ENCODE measurements at regions not wholly inside any gene's neighbourhood (a gene's known extent, or its start where the extent isn't known, plus 50 kb on each side); places are given as distances from the start of the nearest gene placed in this dataset.

GRCh38 chr6:164243012-164243610 is 828.6 kb downstream of the QKI start:
- Histone ChIP-seq H3K4me1 (no peaks in the 10 kb centered on the region), H3K27ac (no peak overlapping the region), H3K27me3 (no peaks in the 10 kb centered on the region), H3K4me3 (no peak overlapping the region), H3K36me3 (no peaks in the 10 kb centered on the region), H3K9me3 (no peaks in the 10 kb centered on the region)
- intact Hi-C loops (cut with DNase I), result no loop called here
- ATAC-seq, result no peak
- DNase-seq, result no peak
- TF ChIP-seq, protein P1, sequence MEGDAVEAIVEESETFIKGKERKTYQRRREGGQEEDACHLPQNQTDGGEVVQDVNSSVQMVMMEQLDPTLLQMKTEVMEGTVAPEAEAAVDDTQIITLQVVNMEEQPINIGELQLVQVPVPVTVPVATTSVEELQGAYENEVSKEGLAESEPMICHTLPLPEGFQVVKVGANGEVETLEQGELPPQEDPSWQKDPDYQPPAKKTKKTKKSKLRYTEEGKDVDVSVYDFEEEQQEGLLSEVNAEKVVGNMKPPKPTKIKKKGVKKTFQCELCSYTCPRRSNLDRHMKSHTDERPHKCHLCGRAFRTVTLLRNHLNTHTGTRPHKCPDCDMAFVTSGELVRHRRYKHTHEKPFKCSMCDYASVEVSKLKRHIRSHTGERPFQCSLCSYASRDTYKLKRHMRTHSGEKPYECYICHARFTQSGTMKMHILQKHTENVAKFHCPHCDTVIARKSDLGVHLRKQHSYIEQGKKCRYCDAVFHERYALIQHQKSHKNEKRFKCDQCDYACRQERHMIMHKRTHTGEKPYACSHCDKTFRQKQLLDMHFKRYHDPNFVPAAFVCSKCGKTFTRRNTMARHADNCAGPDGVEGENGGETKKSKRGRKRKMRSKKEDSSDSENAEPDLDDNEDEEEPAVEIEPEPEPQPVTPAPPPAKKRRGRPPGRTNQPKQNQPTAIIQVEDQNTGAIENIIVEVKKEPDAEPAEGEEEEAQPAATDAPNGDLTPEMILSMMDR (IDR thresholded peaks at IDR 0.05), result no peak

- intact Hi-C loops (cut with DNase I), result no loop called here
- H3K4me3 ChIP-seq, result no peak overlapping the region
- H3K27ac ChIP-seq, result no peak overlapping the region
- no peaks in the 10 kb centered on the region for H3K27me3 ChIP-seq
- TF ChIP-seq, protein P1 (IDR thresholded peaks at IDR 0.05), result no peak
- no peaks in the 10 kb centered on the region for H3K36me3 ChIP-seq
- DNase-seq (no peak), ATAC-seq (no peak)
- H3K9me3 ChIP-seq, result no peaks in the 10 kb centered on the region
- no peaks in the 10 kb centered on the region for H3K4me1 ChIP-seq
Measured at GRCh38 chr6:164230804-164231203, 816.3 kb downstream of the QKI start.

- H3K4me3 ChIP-seq, result no peak overlapping the region
- H3K9me3 ChIP-seq, result no peaks in the 10 kb centered on the region
- ATAC-seq, result no peak
- DNase-seq, result no peak
- intact Hi-C loops (cut with DNase I), result no loop called here
- no peaks in the 10 kb centered on the region for H3K27me3 ChIP-seq
- H3K36me3 ChIP-seq, result no peaks in the 10 kb centered on the region
- no peak overlapping the region for H3K27ac ChIP-seq
- H3K4me1 ChIP-seq, result no peaks in the 10 kb centered on the region
- TF ChIP-seq, protein P1 (IDR thresholded peaks at IDR 0.05), result no peak
Measured at GRCh38 chr6:164230259-164230658, 815.7 kb downstream of the QKI start.

DNA sequence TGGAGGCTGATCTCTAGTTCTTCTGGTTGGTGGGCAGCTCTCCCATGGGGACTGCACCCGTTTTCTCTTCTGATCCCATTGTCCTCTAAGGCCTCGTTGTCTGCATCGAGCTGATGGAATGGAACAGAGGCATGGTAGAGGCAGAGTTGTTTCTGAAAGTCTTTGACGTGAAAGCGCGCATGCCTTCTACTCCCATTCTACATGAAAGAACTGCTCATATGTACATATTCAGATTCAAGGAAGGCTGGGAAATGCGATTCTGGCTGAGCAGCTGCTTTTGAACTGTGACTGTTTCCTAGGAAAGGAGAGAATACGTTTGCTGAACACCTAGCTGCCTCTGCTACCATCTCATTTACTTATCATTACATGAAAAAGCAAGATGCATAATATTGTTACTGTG is 815.2 kb downstream of the QKI start:
- DNase-seq (no peak), ATAC-seq (no peak)
- no peaks in the 10 kb centered on the region for H3K9me3 ChIP-seq
- H3K4me1 ChIP-seq, result no peaks in the 10 kb centered on the region
- no peaks in the 10 kb centered on the region for H3K36me3 ChIP-seq
- no peak overlapping the region for H3K27ac ChIP-seq
- no peaks in the 10 kb centered on the region for H3K27me3 ChIP-seq
- TF ChIP-seq, protein P1 (IDR thresholded peaks at IDR 0.05), result no peak
- no peak overlapping the region for H3K4me3 ChIP-seq
- intact Hi-C loops (cut with DNase I), result no loop called here

DNA sequence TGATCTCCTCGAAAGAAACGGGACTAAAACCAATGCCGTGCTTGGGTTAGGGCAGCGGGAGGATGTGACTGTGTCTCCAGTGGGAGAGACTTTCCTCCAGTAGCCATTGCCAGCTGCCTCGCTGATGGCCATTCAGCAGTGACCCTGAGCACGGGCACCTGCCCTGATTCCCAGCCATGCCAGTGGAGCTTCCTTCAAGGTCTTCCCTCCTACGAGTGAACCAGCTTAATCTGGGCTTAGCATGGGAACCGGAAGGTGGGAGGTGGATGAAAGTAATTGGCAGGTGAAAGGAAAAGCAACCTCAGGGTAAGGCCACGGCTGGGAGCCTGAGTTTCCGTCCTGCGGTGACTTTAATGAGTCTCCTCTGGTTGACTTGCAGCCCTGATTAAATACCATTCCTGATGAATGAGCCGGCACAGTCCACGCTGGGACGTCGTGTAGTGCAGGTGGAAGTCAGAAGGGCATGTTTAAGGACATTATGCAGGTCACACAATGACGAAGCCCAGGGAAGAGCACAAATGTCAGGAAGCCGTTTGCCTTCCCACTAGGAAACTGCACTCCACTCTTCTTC is 813.5 kb downstream of the QKI start:
- intact Hi-C loops (cut with DNase I), result no loop called here
- Histone ChIP-seq H3K27ac (no peak overlapping the region), H3K4me3 (no peak overlapping the region), H3K36me3 (no peaks in the 10 kb centered on the region), H3K27me3 (no peaks in the 10 kb centered on the region), H3K4me1 (no peaks in the 10 kb centered on the region), H3K9me3 (no peaks in the 10 kb centered on the region)
- no peak for DNase-seq
- no peak for ATAC-seq
- TF ChIP-seq, protein P1 (IDR thresholded peaks at IDR 0.05), result no peak

DNA sequence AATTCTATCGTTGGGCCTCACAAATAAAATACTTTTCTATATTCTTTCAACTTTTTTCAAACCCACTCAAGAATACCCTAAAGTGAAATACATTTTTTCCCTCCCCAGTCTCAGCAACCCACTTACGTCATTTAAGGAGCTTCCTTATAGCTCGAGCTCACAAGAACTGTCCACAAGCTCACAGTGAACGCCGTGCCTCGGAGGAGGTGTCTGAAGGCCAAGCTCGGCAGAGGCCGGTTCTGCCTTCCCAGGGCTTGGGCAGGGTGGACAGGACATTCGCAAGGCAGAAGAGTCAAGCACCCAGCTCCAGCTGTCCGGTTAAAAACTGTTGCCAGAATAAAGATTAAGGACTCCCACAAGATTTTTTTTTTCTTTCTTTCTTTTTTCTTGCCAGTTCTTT is 802.3 kb downstream of the QKI start:
- Histone ChIP-seq H3K27me3 (no peaks in the 10 kb centered on the region), H3K9me3 (no peaks in the 10 kb centered on the region), H3K4me1 (no peaks in the 10 kb centered on the region), H3K4me3 (no peak overlapping the region), H3K36me3 (no peaks in the 10 kb centered on the region), H3K27ac (no peak overlapping the region)
- DNase-seq, result no peak
- intact Hi-C loops (cut with DNase I), result no loop called here
- no peak for ATAC-seq
- TF ChIP-seq, protein P1 (IDR thresholded peaks at IDR 0.05), result no peak
